ENCODE measurements at regions not wholly inside any gene's neighbourhood (a gene's known extent, or its start where the extent isn't known, plus 50 kb on each side); places are given as distances from the start of the nearest gene placed in this dataset.

- H3K4me3 Mint-ChIP-seq: no peak overlapping the region
- DNase-seq: no peak
- peaks cover 18% of the 10 kb centered on the region; the same call in 1 of the 2 replicates for H3K9me3 Mint-ChIP-seq
- H3K27ac Mint-ChIP-seq: no peak overlapping the region
- H3K4me1 Mint-ChIP-seq (ENCODE audit: low read depth): no peaks in the 10 kb centered on the region
- H3K27me3 Mint-ChIP-seq (ENCODE audit: insufficient read depth): no peaks in the 10 kb centered on the region
- no peaks in the 10 kb centered on the region for H3K36me3 Mint-ChIP-seq (ENCODE audit: low read depth)
- TF ChIP-seq CTCF (IDR thresholded peaks at IDR 0.05): peak; percentile 64
Observed at GRCh38 chr4:104064646-104065577, 345.1 kb upstream of the TACR3 start.

GRCh38 chr4:104063341-104063740 is 343.6 kb upstream of the TACR3 start:
- TF ChIP-seq CTCF (IDR thresholded peaks at IDR 0.05): no peak
- no peaks in the 10 kb centered on the region for H3K36me3 Mint-ChIP-seq (ENCODE audit: low read depth)
- no peak for DNase-seq
- no peaks in the 10 kb centered on the region for H3K4me1 Mint-ChIP-seq (ENCODE audit: low read depth)
- H3K27me3 Mint-ChIP-seq (ENCODE audit: insufficient read depth): no peaks in the 10 kb centered on the region
- no peak overlapping the region for H3K4me3 Mint-ChIP-seq
- peaks cover 26% of the 10 kb centered on the region for H3K9me3 Mint-ChIP-seq
- no peak overlapping the region for H3K27ac Mint-ChIP-seq

- H3K9me3 Mint-ChIP-seq: peaks cover 30% of the 10 kb centered on the region
- no peak for TF ChIP-seq CTCF (IDR thresholded peaks at IDR 0.05)
Observed at GRCh38 chr4:104044369-104044768, 324.6 kb upstream of the TACR3 start.

GRCh38 chr4:104032896-104033295 is 313.1 kb upstream of the TACR3 start:
- no peak for DNase-seq

More at GRCh38 chr4:104044369-104044768, 324.6 kb upstream of the TACR3 start:
- no peaks in the 10 kb centered on the region for H3K36me3 Mint-ChIP-seq (ENCODE audit: low read depth)
- no peaks in the 10 kb centered on the region for H3K27me3 Mint-ChIP-seq (ENCODE audit: insufficient read depth)
- no peak for DNase-seq
- H3K27ac Mint-ChIP-seq: no peak overlapping the region
- no peak overlapping the region for H3K4me3 Mint-ChIP-seq
- no peaks in the 10 kb centered on the region for H3K4me1 Mint-ChIP-seq (ENCODE audit: low read depth)

GRCh38 chr4:104025251-104025650 is 305.5 kb upstream of the TACR3 start:
- H3K4me3 Mint-ChIP-seq: no peak overlapping the region
- H3K27ac Mint-ChIP-seq: no peak overlapping the region
- H3K9me3 Mint-ChIP-seq: peaks cover 26% of the 10 kb centered on the region
- no peaks in the 10 kb centered on the region for H3K36me3 Mint-ChIP-seq (ENCODE audit: low read depth)
- no peak for DNase-seq
- H3K27me3 Mint-ChIP-seq (ENCODE audit: insufficient read depth): no peaks in the 10 kb centered on the region
- no peaks in the 10 kb centered on the region for H3K4me1 Mint-ChIP-seq (ENCODE audit: low read depth)
- no peak for TF ChIP-seq CTCF (IDR thresholded peaks at IDR 0.05)

More at GRCh38 chr4:104032896-104033295, 313.1 kb upstream of the TACR3 start:
- Mint-ChIP-seq H3K36me3 (ENCODE audit: low read depth) (no peaks in the 10 kb centered on the region), H3K9me3 (peaks cover 25% of the 10 kb centered on the region), H3K27ac (no peak overlapping the region), H3K4me3 (no peak overlapping the region), H3K27me3 (ENCODE audit: insufficient read depth) (no peaks in the 10 kb centered on the region), H3K4me1 (ENCODE audit: low read depth) (no peaks in the 10 kb centered on the region)
- TF ChIP-seq CTCF (IDR thresholded peaks at IDR 0.05): no peak
